PFSK-1 (cell line): ENCODE measurements at regions not wholly inside any gene's neighbourhood (a gene's known extent, or its start where the extent isn't known, plus 50 kb on each side); places are given as distances from the start of the nearest gene placed in this dataset.

Experiments used
- FOXP2 ChIP-seq: optimal IDR thresholded peaks from 2 replicates; pipeline ENCODE3; 2011; ENCODE audit warnings: borderline replicate concordance, control low read depth, inconsistent platforms; ENCODE audit not compliant: insufficient read depth; ENCODE audit errors: extremely low read length, extremely low read depth
- POLR2AphosphoS5 ChIP-seq: IDR thresholded peaks from 2 replicates; pipeline ENCODE4 v1.6.1; 2012; ENCODE audit warnings: low read depth, mild to moderate bottlenecking, control low read depth, low read length, moderate library complexity
- SIN3A ChIP-seq: IDR thresholded peaks from 2 replicates; pipeline ENCODE4 v1.6.1; 2012; ENCODE audit warnings: mild to moderate bottlenecking, low read length, moderate library complexity, borderline replicate concordance; ENCODE audit not compliant: insufficient read depth
- TAF1 ChIP-seq: IDR thresholded peaks from 2 replicates; pipeline ENCODE4 v1.6.1; 2012; ENCODE audit warnings: low read length, control low read depth, borderline replicate concordance; ENCODE audit not compliant: insufficient read depth
- TF ChIP-seq, protein P1 (sequence below), 2 experiments: IDR thresholded peaks; 2 replicates each; pipeline versions ENCODE4 v1.6.1 to v1.8.0; 2011 to 2012; ENCODE audit warnings: low read depth in 2 of 2, low read length in 2 of 2, control low read depth in 1 of 2, inconsistent platforms in 1 of 2, mild to moderate bottlenecking in 1 of 2, moderate library complexity in 1 of 2; ENCODE audit not compliant: insufficient read depth in 1 of 2

DNA sequence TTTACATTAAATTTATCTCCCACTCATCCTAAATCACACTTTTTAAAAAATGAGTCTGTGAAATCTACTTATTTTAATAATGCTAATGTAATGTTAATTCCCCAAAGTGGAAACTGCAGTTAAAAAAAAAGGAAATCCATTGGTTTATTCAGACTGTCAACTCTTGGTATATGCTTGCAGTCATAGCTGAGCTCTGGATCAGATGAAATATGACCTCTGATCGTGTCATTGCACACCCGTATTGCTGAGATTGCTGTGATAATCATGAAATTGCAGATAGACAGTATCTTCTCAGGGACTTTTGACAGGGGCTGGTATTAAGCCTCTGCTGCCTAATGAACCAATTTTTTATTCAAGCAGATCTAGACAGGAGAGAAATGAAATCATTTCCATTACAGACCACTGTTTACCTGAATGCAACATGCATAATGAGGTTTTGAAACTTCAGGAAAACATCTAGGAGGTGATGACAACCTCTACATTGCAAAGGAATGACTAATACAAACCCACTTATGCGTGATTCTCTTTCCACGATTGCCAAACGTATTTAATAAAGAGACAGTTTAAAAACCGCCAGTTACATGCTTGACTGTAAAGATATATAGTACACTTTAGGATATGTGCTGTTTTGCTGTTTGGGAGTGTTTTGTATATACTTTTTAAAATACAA, 138.3 kb upstream of the PUDP start:
- no peak for TF ChIP-seq TAF1
- TF ChIP-seq SIN3A = no peak
- TF ChIP-seq POLR2AphosphoS5 = no peak
- TF ChIP-seq, protein P1, sequence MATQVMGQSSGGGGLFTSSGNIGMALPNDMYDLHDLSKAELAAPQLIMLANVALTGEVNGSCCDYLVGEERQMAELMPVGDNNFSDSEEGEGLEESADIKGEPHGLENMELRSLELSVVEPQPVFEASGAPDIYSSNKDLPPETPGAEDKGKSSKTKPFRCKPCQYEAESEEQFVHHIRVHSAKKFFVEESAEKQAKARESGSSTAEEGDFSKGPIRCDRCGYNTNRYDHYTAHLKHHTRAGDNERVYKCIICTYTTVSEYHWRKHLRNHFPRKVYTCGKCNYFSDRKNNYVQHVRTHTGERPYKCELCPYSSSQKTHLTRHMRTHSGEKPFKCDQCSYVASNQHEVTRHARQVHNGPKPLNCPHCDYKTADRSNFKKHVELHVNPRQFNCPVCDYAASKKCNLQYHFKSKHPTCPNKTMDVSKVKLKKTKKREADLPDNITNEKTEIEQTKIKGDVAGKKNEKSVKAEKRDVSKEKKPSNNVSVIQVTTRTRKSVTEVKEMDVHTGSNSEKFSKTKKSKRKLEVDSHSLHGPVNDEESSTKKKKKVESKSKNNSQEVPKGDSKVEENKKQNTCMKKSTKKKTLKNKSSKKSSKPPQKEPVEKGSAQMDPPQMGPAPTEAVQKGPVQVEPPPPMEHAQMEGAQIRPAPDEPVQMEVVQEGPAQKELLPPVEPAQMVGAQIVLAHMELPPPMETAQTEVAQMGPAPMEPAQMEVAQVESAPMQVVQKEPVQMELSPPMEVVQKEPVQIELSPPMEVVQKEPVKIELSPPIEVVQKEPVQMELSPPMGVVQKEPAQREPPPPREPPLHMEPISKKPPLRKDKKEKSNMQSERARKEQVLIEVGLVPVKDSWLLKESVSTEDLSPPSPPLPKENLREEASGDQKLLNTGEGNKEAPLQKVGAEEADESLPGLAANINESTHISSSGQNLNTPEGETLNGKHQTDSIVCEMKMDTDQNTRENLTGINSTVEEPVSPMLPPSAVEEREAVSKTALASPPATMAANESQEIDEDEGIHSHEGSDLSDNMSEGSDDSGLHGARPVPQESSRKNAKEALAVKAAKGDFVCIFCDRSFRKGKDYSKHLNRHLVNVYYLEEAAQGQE (IDR thresholded peaks at IDR 0.05; ENCODE audit: insufficient read depth in 1 of 2, low read depth in 2 of 2, low read length in 2 of 2) = no peak
- TF ChIP-seq FOXP2 = no peak

- no peak for TF ChIP-seq POLR2AphosphoS5
- TF ChIP-seq TAF1 = no peak
Measured at GRCh38 chrX:7285765-7286164, 137.8 kb upstream of the PUDP start.

GRCh38 chrX:7283741-7284140, 135.8 kb upstream of the PUDP start:
- TF ChIP-seq POLR2AphosphoS5 (no peak), SIN3A (no peak), FOXP2 (no peak), TAF1 (no peak)
- TF ChIP-seq, protein P1 (IDR thresholded peaks at IDR 0.05; ENCODE audit: insufficient read depth in 1 of 2, low read depth in 2 of 2, low read length in 2 of 2) = no peak

DNA sequence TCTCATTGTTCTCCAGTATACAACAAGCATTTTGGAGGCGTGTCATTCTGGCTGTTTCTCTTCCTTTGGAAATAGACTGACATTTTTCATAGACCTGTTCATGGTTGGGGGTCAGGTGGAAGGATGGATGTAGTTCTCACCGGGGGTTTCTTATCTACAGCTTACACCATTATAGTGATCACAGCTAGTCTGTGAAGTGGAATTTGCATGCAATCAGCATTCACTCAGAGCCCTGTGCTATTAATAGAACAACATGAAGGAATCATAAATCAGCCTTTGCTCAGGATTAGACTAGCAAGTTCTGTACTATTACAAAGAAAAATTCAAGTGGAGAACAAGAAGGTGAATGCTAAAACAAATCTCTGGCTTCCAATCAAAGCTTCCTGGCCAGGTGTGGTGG, 132.6 kb upstream of the PUDP start:
- TF ChIP-seq TAF1 (no peak), SIN3A (no peak), POLR2AphosphoS5 (no peak), FOXP2 (no peak)
- TF ChIP-seq, protein P1 (IDR thresholded peaks at IDR 0.05; ENCODE audit: insufficient read depth in 1 of 2, low read depth in 2 of 2, low read length in 2 of 2) = no peak

- TF ChIP-seq SIN3A (no peak), POLR2AphosphoS5 (no peak), FOXP2 (no peak), TAF1 (no peak)
- TF ChIP-seq, protein P1 (IDR thresholded peaks at IDR 0.05; ENCODE audit: insufficient read depth in 1 of 2, low read depth in 2 of 2, low read length in 2 of 2) = no peak
Measured at GRCh38 chrX:7272346-7272745, 124.4 kb upstream of the PUDP start.
